GM21576 (cell line): ENCODE measurements at regions not wholly inside any gene's neighbourhood (a gene's known extent, or its start where the extent isn't known, plus 50 kb on each side); places are given as distances from the start of the nearest gene placed in this dataset.

Source experiments
- ATAC-seq: cut with Tn5 transposase; IDR thresholded peaks from one replicate; pipeline ENCODE4 v1.9.1; 2021; ENCODE audit warnings: mild to moderate bottlenecking, moderate library complexity; ENCODE audit not compliant: unreplicated experiment

GRCh38 chr22:48227341-48228018, 1465.0 kb downstream of the TBC1D22A start:
- no peak for ATAC-seq

GRCh38 chr22:48226026-48227013, 1463.9 kb downstream of the TBC1D22A start:
- no peak for ATAC-seq

GRCh38 chr22:48224332-48224731, 1461.9 kb downstream of the TBC1D22A start:
- no peak for ATAC-seq

- ATAC-seq = no peak
Measured at GRCh38 chr22:48223488-48224190, 1461.2 kb downstream of the TBC1D22A start.

- no peak for ATAC-seq
Measured at GRCh38 chr22:48222742-48223487, 1460.5 kb downstream of the TBC1D22A start.

- no peak for ATAC-seq
Measured at GRCh38 chr22:48218889-48219420, 1456.5 kb downstream of the TBC1D22A start.

GRCh38 chr22:48217596-48217995, 1455.1 kb downstream of the TBC1D22A start:
- no peak for ATAC-seq

- no peak for ATAC-seq
Measured at GRCh38 chr22:48212727-48213126, 1450.3 kb downstream of the TBC1D22A start.

GRCh38 chr22:48210812-48211211, 1448.4 kb downstream of the TBC1D22A start:
- no peak for ATAC-seq

- no peak for ATAC-seq
Measured at GRCh38 chr22:48210198-48210580, 1447.7 kb downstream of the TBC1D22A start.

GRCh38 chr22:48209473-48210197, 1447.2 kb downstream of the TBC1D22A start:
- no peak for ATAC-seq

- no peak for ATAC-seq
Measured at GRCh38 chr22:48208894-48209293, 1446.4 kb downstream of the TBC1D22A start.

- no peak for ATAC-seq
Measured at GRCh38 chr22:48207919-48208535, 1445.6 kb downstream of the TBC1D22A start.

GRCh38 chr22:48205790-48206189, 1443.3 kb downstream of the TBC1D22A start:
- no peak for ATAC-seq

GRCh38 chr22:48205161-48205560, 1442.7 kb downstream of the TBC1D22A start:
- no peak for ATAC-seq

- ATAC-seq = no peak
Measured at GRCh38 chr22:48204296-48204695, 1441.8 kb downstream of the TBC1D22A start.

- ATAC-seq = no peak
Measured at GRCh38 chr22:48199667-48200066, 1437.2 kb downstream of the TBC1D22A start.

- ATAC-seq = no peak
Measured at GRCh38 chr22:48198489-48199459, 1436.3 kb downstream of the TBC1D22A start.
